ENCODE measurements at regions not wholly inside any gene's neighbourhood (a gene's known extent, or its start where the extent isn't known, plus 50 kb on each side); places are given as distances from the start of the nearest gene placed in this dataset.

DNA sequence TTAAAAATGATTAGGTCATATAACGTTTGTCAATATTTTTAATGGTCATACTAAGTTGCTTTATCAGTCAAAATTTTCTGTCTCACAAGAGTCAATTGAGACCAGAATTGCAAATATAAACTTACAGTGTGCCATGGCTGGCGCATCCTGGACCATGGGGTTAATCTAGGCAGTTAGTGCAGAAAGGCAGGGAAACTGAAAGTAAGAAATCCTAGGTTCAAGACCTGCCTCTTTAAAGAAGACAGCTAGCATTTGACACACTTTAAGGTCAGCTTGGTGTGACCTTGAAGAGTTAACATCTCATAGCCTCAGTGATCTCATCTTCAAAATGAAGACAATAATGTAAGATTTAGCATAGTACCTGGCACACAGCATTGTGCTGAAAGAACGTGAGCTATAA is 210.0 kb upstream of the DAB1 start:
- no peak for TF ChIP-seq CTCF (IDR thresholded peaks at IDR 0.05)
- TF ChIP-seq POLR2A (IDR thresholded peaks at IDR 0.05) = no peak

Measured in body of pancreas (tissue), 4 donors.